ENCODE measurements at regions not wholly inside any gene's neighbourhood (a gene's known extent, or its start where the extent isn't known, plus 50 kb on each side); places are given as distances from the start of the nearest gene placed in this dataset.

DNA sequence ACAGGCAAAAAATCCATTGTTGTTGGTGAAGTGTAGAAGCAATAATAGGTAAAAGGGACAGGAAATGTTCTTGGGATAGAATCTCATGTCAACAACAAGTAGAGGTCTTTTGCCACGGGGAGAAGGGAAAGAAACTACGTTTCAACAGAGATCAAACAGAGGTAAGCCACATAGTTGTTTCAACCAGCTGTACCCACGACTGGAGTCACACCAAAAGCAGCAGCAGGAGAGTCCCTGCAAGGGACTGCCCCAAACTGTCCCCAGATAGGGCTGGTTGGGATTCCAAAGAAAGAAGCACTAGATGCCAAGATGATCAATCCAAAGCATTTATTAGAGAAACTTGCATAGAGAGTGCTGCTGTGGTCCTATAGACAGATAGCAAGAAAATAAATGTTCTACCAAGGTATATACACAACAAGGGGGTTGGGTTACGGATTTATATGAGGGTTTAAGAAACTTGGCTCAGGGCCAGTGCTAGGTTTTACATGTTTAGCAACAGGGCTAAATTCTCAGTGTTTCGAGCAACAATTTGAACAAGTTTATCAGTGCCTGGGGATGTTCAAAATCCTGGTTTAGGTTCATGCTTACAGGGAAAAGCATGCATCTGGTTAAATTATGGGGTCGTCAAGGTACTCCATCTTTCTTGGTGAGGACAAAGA is 466.5 kb downstream of the MMUT start:
- ATAC-seq (no peak), FAIRE-seq (no peak), DNase-seq (ENCODE audit: low spot score) (no peak)
- H3K9me3 ChIP-seq (ENCODE audit: low read length) = no peaks in the 10 kb centered on the region
- H4K20me1 ChIP-seq (ENCODE audit: insufficient read depth, low read length) = no peaks in the 10 kb centered on the region
- TF ChIP-seq, protein P1, sequence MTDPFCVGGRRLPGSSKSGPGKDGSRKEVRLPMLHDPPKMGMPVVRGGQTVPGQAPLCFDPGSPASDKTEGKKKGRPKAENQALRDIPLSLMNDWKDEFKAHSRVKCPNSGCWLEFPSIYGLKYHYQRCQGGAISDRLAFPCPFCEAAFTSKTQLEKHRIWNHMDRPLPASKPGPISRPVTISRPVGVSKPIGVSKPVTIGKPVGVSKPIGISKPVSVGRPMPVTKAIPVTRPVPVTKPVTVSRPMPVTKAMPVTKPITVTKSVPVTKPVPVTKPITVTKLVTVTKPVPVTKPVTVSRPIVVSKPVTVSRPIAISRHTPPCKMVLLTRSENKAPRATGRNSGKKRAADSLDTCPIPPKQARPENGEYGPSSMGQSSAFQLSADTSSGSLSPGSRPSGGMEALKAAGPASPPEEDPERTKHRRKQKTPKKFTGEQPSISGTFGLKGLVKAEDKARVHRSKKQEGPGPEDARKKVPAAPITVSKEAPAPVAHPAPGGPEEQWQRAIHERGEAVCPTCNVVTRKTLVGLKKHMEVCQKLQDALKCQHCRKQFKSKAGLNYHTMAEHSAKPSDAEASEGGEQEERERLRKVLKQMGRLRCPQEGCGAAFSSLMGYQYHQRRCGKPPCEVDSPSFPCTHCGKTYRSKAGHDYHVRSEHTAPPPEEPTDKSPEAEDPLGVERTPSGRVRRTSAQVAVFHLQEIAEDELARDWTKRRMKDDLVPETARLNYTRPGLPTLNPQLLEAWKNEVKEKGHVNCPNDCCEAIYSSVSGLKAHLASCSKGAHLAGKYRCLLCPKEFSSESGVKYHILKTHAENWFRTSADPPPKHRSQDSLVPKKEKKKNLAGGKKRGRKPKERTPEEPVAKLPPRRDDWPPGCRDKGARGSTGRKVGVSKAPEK (CRISPR knock-in tag; IDR thresholded peaks at IDR 0.05; ENCODE audit: borderline replicate concordance) = no peak
- TF ChIP-seq NR2F1 (CRISPR knock-in tag; IDR thresholded peaks at IDR 0.05) (no peak), ZNF644 (CRISPR knock-in tag; IDR thresholded peaks at IDR 0.05; ENCODE audit: low read depth) (no peak), SOX5 (CRISPR knock-in tag; IDR thresholded peaks at IDR 0.05; ENCODE audit: borderline replicate concordance) (no peak), POLR2AphosphoS2 (IDR thresholded peaks at IDR 0.05; ENCODE audit: low read depth, low read length) (no peak), MIER3 (CRISPR knock-in tag; IDR thresholded peaks at IDR 0.05; ENCODE audit: borderline replicate concordance) (no peak)
- BruUV-seq (replicated peaks) = no TSS peak
- H3K4me3 ChIP-seq (replicated peaks in 1 of 3; ENCODE audit: insufficient read depth in 1 of 3, low read depth in 2 of 3, low read length in 3 of 3) = no peak overlapping the region
- CTCF ChIA-PET (ENCODE audit: low intra/inter-chr PET ratio, low total read pairs) = no interaction called here
- 1% methylated on average over 6 of the region's 6 CpGs for WGBS (ENCODE audit: low lambda C conversion rate)
- POLR2A ChIA-PET = no interaction called here
- no peaks in the 10 kb centered on the region for H3K4me1 ChIP-seq (ENCODE audit: insufficient read depth, low read length)
- in situ Hi-C loops (cut with HindIII; ENCODE audit: extremely low pct_ligation_motif_present, low pct_unique_long_range_greater_than_20kb) (no loop called here), intact Hi-C loops (cut with micrococcal nuclease; ENCODE audit: unreplicated experiment) (no loop called here)
- no peak overlapping the region for H2AFZ ChIP-seq (ENCODE audit: low read length)
- H3K79me2 ChIP-seq (ENCODE audit: insufficient read depth, low read length) = no peaks in the 10 kb centered on the region
- H3K4me2 ChIP-seq (ENCODE audit: low read depth, low read length) = no peak overlapping the region
- H3K36me3 ChIP-seq (replicated peaks in 1 of 2; ENCODE audit: control insufficient read depth in 1 of 2, insufficient read depth in 2 of 2, low read length in 2 of 2) = no peaks in the 10 kb centered on the region
- no peak overlapping the region for H3K9ac ChIP-seq (ENCODE audit: insufficient read depth, low read depth, low read length)
- no peak overlapping the region for H3K27ac ChIP-seq (ENCODE audit: extremely low read length, insufficient read depth, low read length)
- H3K27me3 ChIP-seq (ENCODE audit: control insufficient read depth in 1 of 2, insufficient read depth in 2 of 2, low read length in 2 of 2) = no peaks in the 10 kb centered on the region

DNA sequence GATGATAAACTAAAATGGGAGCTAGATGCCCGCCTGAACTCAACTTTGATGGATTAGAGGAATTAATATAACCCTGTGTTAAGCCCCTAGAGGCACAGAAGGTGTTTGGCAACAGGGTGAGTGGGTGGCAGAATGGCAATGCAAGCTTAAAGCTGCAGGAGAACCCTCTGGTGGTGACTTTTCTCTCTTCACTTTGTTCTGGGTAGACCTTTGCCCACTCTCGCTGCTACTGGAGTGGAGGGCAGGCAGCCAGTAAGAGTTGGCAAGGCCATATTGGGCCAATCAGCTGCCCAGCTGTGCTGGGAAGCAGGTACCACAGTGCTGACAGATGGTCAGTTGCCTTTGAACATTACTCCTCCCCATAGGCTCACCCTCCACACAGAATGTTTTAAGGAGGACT is 468.2 kb downstream of the MMUT start:
- in situ Hi-C loops (cut with HindIII; ENCODE audit: extremely low pct_ligation_motif_present, low pct_unique_long_range_greater_than_20kb) = no loop called here

More for the DNA sequence above, 468.2 kb downstream of the MMUT start:
- peak; percentile 66 for ATAC-seq
- Histone ChIP-seq H3K9me3 (ENCODE audit: low read length) (no peaks in the 10 kb centered on the region), H3K27me3 (ENCODE audit: control insufficient read depth in 1 of 2, insufficient read depth in 2 of 2, low read length in 2 of 2) (no peaks in the 10 kb centered on the region), H3K27ac (ENCODE audit: extremely low read length, insufficient read depth, low read length) (no peak overlapping the region), H3K4me2 (ENCODE audit: low read depth, low read length) (no peak overlapping the region), H2AFZ (ENCODE audit: low read length) (no peak overlapping the region), H3K9ac (ENCODE audit: insufficient read depth, low read depth, low read length) (no peak overlapping the region), H3K4me3 (replicated peaks in 1 of 3; ENCODE audit: insufficient read depth in 1 of 3, low read depth in 2 of 3, low read length in 3 of 3) (no peak overlapping the region), H3K36me3 (replicated peaks in 1 of 2; ENCODE audit: control insufficient read depth in 1 of 2, insufficient read depth in 2 of 2, low read length in 2 of 2) (no peaks in the 10 kb centered on the region), H4K20me1 (ENCODE audit: insufficient read depth, low read length) (no peaks in the 10 kb centered on the region), H3K79me2 (ENCODE audit: insufficient read depth, low read length) (no peaks in the 10 kb centered on the region), H3K4me1 (ENCODE audit: insufficient read depth, low read length) (no peaks in the 10 kb centered on the region)
- no peak for DNase-seq (ENCODE audit: low spot score)
- TF ChIP-seq, protein P2, sequence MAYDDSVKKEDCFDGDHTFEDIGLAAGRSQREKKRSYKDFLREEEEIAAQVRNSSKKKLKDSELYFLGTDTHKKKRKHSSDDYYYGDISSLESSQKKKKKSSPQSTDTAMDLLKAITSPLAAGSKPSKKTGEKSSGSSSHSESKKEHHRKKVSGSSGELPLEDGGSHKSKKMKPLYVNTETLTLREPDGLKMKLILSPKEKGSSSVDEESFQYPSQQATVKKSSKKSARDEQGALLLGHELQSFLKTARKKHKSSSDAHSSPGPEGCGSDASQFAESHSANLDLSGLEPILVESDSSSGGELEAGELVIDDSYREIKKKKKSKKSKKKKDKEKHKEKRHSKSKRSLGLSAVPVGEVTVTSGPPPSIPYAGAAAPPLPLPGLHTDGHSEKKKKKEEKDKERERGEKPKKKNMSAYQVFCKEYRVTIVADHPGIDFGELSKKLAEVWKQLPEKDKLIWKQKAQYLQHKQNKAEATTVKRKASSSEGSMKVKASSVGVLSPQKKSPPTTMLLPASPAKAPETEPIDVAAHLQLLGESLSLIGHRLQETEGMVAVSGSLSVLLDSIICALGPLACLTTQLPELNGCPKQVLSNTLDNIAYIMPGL (CRISPR knock-in tag; IDR thresholded peaks at IDR 0.05; ENCODE audit: borderline replicate concordance in 1 of 2, low read depth in 1 of 2) = no peak
- TF ChIP-seq ZEB1 (IDR thresholded peaks at IDR 0.05; ENCODE audit: insufficient replicate concordance, low read depth) (no peak), TRIM24 (CRISPR knock-in tag; IDR thresholded peaks at IDR 0.05) (no peak), ZBTB3 (CRISPR knock-in tag; IDR thresholded peaks at IDR 0.05; ENCODE audit: borderline replicate concordance, low read depth) (no peak), BCL6 (CRISPR knock-in tag; IDR thresholded peaks at IDR 0.05) (no peak), HNRNPLL (IDR thresholded peaks at IDR 0.05; ENCODE audit: low read depth, low read length, poor library complexity, severe bottlenecking) (no peak)
- POLR2A ChIA-PET = no interaction called here
- CTCF ChIA-PET (ENCODE audit: low intra/inter-chr PET ratio, low total read pairs) = no interaction called here
- no TSS peak for BruUV-seq (replicated peaks)
- intact Hi-C loops (cut with micrococcal nuclease; ENCODE audit: unreplicated experiment) = no loop called here
- no peak for FAIRE-seq
- 0% methylated on average over 2 of the region's 2 CpGs for WGBS (ENCODE audit: low lambda C conversion rate)
